WI38 (cell line): ENCODE measurements at regions not wholly inside any gene's neighbourhood (a gene's known extent, or its start where the extent isn't known, plus 50 kb on each side); places are given as distances from the start of the nearest gene placed in this dataset.

ENCODE experiments used
- H3K4me3 ChIP-seq: 2 replicates; pipeline ENCODE4 v1.5.1; 2011; ENCODE audit warnings: low read depth, mild to moderate bottlenecking, control low read depth, low read length
- CTCF ChIP-seq: IDR thresholded peaks from 2 replicates; pipeline ENCODE4 v1.5.1; 2012; ENCODE audit warnings: low read depth, mild to moderate bottlenecking, control low read depth, low read length

GRCh38 chr4:34193451-34194154 is 2050.7 kb downstream of the ARAP2 start:
- no peak overlapping the region for H3K4me3 ChIP-seq
- TF ChIP-seq CTCF = no peak

- H3K4me3 ChIP-seq = no peak overlapping the region
- TF ChIP-seq CTCF = no peak
Measured at GRCh38 chr4:34194585-34194984, 2049.7 kb downstream of the ARAP2 start.

GRCh38 chr4:34196375-34196774 is 2047.9 kb downstream of the ARAP2 start:
- TF ChIP-seq CTCF = no peak
- no peak overlapping the region for H3K4me3 ChIP-seq

GRCh38 chr4:34198966-34199365 is 2045.3 kb downstream of the ARAP2 start:
- no peak for TF ChIP-seq CTCF
- no peak overlapping the region for H3K4me3 ChIP-seq

- no peak for TF ChIP-seq CTCF
- H3K4me3 ChIP-seq = no peak overlapping the region
Measured at GRCh38 chr4:34200535-34200934, 2043.8 kb downstream of the ARAP2 start.

GRCh38 chr4:34202154-34202553 is 2042.2 kb downstream of the ARAP2 start:
- TF ChIP-seq CTCF = no peak
- no peak overlapping the region for H3K4me3 ChIP-seq

GRCh38 chr4:34220601-34221000 is 2023.7 kb downstream of the ARAP2 start:
- H3K4me3 ChIP-seq = no peak overlapping the region

More at GRCh38 chr4:34220601-34221000, 2023.7 kb downstream of the ARAP2 start:
- TF ChIP-seq CTCF = no peak
